ENCODE measurements at regions not wholly inside any gene's neighbourhood (a gene's known extent, or its start where the extent isn't known, plus 50 kb on each side); places are given as distances from the start of the nearest gene placed in this dataset.

DNA sequence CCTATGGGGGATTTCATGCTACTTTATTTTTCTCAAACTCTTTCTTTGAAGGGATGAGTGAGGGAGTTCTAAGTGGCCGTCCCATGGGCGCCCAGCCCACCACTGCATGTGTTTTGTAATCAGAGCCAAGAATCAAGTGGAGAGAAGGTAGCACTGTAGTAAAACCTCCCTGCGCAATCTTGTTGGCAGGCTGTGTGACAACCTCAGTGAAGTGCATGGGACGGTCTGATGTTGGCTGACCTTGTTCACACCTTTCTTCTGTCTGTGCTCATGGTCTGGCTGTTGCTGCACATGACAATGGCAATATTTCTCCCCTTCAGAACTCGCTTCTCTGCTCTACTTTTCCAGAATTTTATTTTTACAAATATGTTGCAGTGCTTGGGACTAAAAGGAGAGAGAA lies 71.2 kb upstream of the SHISA3 start:
- WGBS, 2 donors = 75% methylated on average over 5 of the region's 5 CpGs
- ATAC-seq (ENCODE audit: insufficient read depth, low FRiP score) (no peak), DNase-seq (no peak)

DNA sequence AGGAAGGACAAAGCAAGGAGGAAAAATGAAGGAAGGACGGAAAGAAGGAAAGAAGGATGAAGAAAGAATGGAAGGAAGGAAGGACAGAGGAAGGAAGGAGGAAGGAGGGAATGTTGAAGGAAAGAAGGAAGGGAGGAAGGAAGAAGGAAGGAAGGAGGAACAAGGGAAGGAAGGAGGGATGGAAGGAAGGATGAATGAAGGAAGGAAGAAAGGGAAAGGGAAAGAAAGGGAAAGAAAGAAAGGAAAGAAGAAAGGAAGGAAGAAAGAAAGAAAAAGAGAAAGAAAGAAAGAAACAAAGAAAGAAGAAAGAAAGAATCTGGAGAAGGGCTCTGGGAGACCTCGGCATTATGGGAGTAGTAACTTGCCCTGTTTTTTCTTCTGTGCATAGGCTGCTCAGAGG lies 70.8 kb upstream of the SHISA3 start:
- Histone ChIP-seq H3K36me3 (ENCODE audit: control insufficient read depth in 4 of 4, insufficient read depth in 4 of 4, low read length in 4 of 4) (no peaks in the 10 kb centered on the region), H3K4me3 (no peak overlapping the region), H3K27me3 (ENCODE audit: control insufficient read depth in 3 of 3, insufficient read depth in 3 of 3, low read length in 2 of 3) (no peaks in the 10 kb centered on the region), H3K9me3 (ENCODE audit: control insufficient read depth in 4 of 4, insufficient read depth in 3 of 4, low read length in 3 of 4) (peaks cover 0 to 3% (median 0%) of the 10 kb centered on the region in 4 donors), H3K4me1 (ENCODE audit: control insufficient read depth in 5 of 5, insufficient read depth in 5 of 5, low read length in 5 of 5) (no peaks in the 10 kb centered on the region), H3K27ac (ENCODE audit: low read depth in 1 of 2, low read length in 1 of 2) (no peak overlapping the region), H3K9ac (ENCODE audit: insufficient read depth in 1 of 2, low read length in 2 of 2) (no peak overlapping the region)
- TF ChIP-seq, protein P1, sequence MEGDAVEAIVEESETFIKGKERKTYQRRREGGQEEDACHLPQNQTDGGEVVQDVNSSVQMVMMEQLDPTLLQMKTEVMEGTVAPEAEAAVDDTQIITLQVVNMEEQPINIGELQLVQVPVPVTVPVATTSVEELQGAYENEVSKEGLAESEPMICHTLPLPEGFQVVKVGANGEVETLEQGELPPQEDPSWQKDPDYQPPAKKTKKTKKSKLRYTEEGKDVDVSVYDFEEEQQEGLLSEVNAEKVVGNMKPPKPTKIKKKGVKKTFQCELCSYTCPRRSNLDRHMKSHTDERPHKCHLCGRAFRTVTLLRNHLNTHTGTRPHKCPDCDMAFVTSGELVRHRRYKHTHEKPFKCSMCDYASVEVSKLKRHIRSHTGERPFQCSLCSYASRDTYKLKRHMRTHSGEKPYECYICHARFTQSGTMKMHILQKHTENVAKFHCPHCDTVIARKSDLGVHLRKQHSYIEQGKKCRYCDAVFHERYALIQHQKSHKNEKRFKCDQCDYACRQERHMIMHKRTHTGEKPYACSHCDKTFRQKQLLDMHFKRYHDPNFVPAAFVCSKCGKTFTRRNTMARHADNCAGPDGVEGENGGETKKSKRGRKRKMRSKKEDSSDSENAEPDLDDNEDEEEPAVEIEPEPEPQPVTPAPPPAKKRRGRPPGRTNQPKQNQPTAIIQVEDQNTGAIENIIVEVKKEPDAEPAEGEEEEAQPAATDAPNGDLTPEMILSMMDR (IDR thresholded peaks at IDR 0.05; ENCODE audit: control extremely low read depth, extremely low read depth) = no peak
- WGBS, 2 donors = 91 to 95% methylated on average over 2 of the region's 2 CpGs
- ATAC-seq (ENCODE audit: insufficient read depth, low FRiP score) = no peak
- no peak for DNase-seq

More for the DNA sequence above, 71.2 kb upstream of the SHISA3 start:
- no peak overlapping the region for H3K27ac ChIP-seq (ENCODE audit: low read depth in 1 of 2, low read length in 1 of 2)
- no peak overlapping the region for H3K9ac ChIP-seq (ENCODE audit: insufficient read depth in 1 of 2, low read length in 2 of 2)
- H3K36me3 ChIP-seq (ENCODE audit: control insufficient read depth in 4 of 4, insufficient read depth in 4 of 4, low read length in 4 of 4) = no peaks in the 10 kb centered on the region
- H3K27me3 ChIP-seq (ENCODE audit: control insufficient read depth in 3 of 3, insufficient read depth in 3 of 3, low read length in 2 of 3) = no peaks in the 10 kb centered on the region
- no peak overlapping the region for H3K4me3 ChIP-seq
- H3K9me3 ChIP-seq (ENCODE audit: control insufficient read depth in 4 of 4, insufficient read depth in 3 of 4, low read length in 3 of 4) = peaks cover 0 to 3% (median 0%) of the 10 kb centered on the region in 4 donors
- no peaks in the 10 kb centered on the region for H3K4me1 ChIP-seq (ENCODE audit: control insufficient read depth in 5 of 5, insufficient read depth in 5 of 5, low read length in 5 of 5)
- TF ChIP-seq, protein P1 (IDR thresholded peaks at IDR 0.05; ENCODE audit: control extremely low read depth, extremely low read depth) = no peak

DNA sequence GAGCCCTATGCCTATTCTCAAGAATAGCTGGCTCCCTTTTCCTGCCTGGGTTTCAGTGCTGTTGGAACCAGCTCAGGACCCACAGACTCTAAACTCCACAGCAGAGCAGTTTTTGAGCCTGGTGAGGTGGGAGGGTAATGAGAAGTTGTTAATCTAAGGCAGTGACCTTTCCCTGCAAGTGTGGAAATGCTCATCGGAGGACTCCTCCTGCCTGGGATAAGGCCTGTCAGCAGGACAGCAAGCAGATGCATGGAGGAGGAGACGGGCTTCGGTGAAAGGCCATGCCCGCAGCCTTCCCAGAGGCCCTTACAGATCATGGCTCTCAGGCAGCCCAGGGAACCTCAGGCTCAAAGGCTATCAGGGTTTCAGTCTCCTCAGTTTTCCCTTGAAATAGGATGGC lies 70.0 kb upstream of the SHISA3 start:
- H3K4me3 ChIP-seq = no peak overlapping the region
- H3K27me3 ChIP-seq (ENCODE audit: control insufficient read depth in 3 of 3, insufficient read depth in 3 of 3, low read length in 2 of 3) = no peaks in the 10 kb centered on the region
- TF ChIP-seq, protein P1 (IDR thresholded peaks at IDR 0.05; ENCODE audit: control extremely low read depth, extremely low read depth) = no peak
- H3K4me1 ChIP-seq (ENCODE audit: control insufficient read depth in 5 of 5, insufficient read depth in 5 of 5, low read length in 5 of 5) = no peaks in the 10 kb centered on the region
- no peak overlapping the region for H3K27ac ChIP-seq (ENCODE audit: low read depth in 1 of 2, low read length in 1 of 2)
- peaks cover 0 to 3% (median 0%) of the 10 kb centered on the region in 4 donors for H3K9me3 ChIP-seq (ENCODE audit: control insufficient read depth in 4 of 4, insufficient read depth in 3 of 4, low read length in 3 of 4)
- 76 to 86% methylated on average over 4 of the region's 4 CpGs for WGBS, 2 donors
- no peak for ATAC-seq (ENCODE audit: insufficient read depth, low FRiP score)
- no peak for DNase-seq
- H3K36me3 ChIP-seq (ENCODE audit: control insufficient read depth in 4 of 4, insufficient read depth in 4 of 4, low read length in 4 of 4) = no peaks in the 10 kb centered on the region
- no peak overlapping the region for H3K9ac ChIP-seq (ENCODE audit: insufficient read depth in 1 of 2, low read length in 2 of 2)

DNA sequence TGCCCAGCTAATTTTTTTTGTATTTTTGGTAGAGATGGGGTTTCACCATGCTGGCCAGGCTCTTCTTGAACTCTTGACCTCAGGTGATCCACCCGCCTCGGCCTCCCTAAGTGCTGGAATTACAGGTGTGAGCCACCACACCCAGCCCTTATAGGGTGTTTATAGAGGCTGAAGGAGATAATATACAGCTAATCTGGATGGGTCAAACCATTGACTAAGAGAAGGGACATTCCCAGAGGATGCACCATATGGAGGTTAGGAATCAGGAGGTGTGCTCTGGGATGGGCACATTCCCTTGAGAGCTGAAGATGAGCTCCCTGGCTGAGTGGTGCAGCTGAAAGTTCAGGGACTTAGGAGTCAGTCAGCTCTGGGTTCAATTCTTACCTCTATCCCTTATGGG lies 68.3 kb upstream of the SHISA3 start:
- Histone ChIP-seq H3K9me3 (ENCODE audit: control insufficient read depth in 4 of 4, insufficient read depth in 3 of 4, low read length in 3 of 4) (peaks cover 0 to under 1% (median 0%) of the 10 kb centered on the region in 4 donors), H3K9ac (ENCODE audit: insufficient read depth in 1 of 2, low read length in 2 of 2) (no peak overlapping the region), H3K36me3 (ENCODE audit: control insufficient read depth in 4 of 4, insufficient read depth in 4 of 4, low read length in 4 of 4) (no peaks in the 10 kb centered on the region), H3K4me1 (ENCODE audit: control insufficient read depth in 5 of 5, insufficient read depth in 5 of 5, low read length in 5 of 5) (peaks cover 0 to 2% (median 0%) of the 10 kb centered on the region in 5 donors), H3K27ac (ENCODE audit: low read depth in 1 of 2, low read length in 1 of 2) (no peak overlapping the region), H3K27me3 (ENCODE audit: control insufficient read depth in 3 of 3, insufficient read depth in 3 of 3, low read length in 2 of 3) (no peaks in the 10 kb centered on the region), H3K4me3 (no peak overlapping the region)
- TF ChIP-seq, protein P1 (IDR thresholded peaks at IDR 0.05; ENCODE audit: control extremely low read depth, extremely low read depth) = no peak
- ATAC-seq (ENCODE audit: insufficient read depth, low FRiP score) (no peak), DNase-seq (no peak)
- 90 to 97% methylated on average over 2 of the region's 2 CpGs for WGBS, 2 donors
